Mesenteric fat pad (tissue), 1 donor: ENCODE measurements at regions not wholly inside any gene's neighbourhood (a gene's known extent, or its start where the extent isn't known, plus 50 kb on each side); places are given as distances from the start of the nearest gene placed in this dataset.
"Not testable (repeated sequence)": the region's sequence is repeated elsewhere in the genome, so short reads cannot be mapped to it uniquely, and the experiment has no call there.

Source experiments
- DNase-seq: peaks from one replicate; pipeline ENCODE4 v3.0.0-alpha.2; 2020; ENCODE audit warnings: low spot score
- donor health status: DM: yes; HTN: yes; CAD: no.

DNA sequence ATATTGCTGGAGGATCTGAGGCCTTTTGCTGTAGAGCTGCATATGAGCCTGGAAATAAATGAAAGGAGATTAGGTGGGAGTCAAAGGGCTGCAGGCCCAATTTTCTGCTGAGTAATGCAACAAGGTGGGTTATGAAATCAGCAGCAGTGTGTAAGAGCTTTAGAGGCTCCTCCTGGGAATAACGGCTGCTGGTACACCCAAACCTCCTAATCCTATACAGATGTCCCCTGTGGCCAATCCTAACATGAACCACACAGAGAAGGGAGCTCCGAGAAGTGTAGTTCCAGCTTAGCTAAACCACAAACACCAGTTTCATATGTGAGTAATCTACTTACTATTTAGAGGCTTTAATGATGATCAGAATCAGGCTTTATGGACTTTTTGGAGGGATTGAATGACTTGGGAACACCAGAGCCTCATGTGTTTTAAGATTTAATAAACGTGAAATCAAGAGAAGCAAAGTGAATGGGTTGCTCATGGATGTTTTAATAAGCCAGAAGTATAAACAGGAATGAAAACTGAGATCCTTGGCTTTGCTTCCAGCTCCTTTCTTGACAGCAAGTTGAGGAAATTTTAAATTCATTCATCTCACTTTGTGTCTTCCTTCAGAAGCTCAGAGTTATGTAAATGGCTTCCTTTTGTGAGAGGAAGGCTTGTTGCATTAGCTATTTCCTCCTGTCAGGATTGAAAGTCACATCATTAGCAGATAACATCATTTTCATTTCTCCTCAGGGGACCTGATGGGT is 437.5 kb downstream of the TMEM232 start:
- no peak for DNase-seq

DNA sequence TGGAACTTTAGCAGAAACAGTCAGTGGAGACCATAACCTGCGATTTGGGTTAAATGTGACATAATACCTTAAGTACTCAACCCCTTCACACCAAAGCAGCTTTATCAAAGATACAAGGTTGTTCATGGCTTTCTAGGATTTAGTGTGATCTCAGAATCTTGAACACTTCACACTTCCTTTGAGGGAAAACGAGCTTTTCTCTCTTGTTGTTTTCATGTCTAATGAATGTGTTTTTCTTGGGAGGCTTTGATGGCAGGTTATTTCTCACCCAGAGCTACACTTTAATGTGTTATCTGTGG is 437.0 kb downstream of the TMEM232 start:
- no peak for DNase-seq

DNA sequence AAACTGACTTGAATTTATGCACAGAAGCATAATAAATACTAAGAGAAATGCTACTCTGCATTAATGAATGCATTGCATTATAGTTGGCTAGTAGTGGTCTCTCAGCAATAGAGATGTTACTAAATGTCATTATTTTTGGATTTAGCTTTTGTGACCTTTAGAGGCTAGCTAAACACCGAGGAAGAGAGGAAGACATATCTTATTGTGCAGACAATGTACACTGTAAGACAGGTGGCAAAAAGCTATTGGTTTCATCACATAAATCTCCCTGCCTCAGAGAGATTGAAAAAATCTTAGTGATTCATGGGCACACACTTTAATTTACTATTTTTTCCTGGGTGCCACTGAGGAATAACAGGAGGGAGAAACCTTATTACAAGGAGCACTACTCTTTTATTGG is 435.9 kb downstream of the TMEM232 start:
- DNase-seq: no peak

DNA sequence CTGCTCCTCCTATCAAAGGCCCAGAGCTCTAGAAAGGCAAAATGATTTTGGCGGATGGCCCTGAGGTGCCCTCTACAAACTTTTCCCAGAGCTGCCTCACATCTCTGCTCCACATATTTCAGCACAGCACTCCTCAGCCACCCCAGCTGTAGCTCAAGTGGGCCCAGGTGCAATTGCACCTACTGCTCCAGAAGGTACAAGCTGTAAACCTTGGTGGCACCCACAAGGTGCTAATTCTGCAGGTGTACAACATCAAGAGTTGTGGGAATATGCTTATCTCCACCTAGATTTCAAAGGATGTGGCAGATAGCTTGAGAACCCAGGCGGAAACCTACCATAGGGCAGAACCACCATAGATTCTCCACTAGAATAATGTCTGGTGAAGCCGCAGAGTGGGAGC is 432.2 kb downstream of the TMEM232 start:
- DNase-seq: no peak

DNA sequence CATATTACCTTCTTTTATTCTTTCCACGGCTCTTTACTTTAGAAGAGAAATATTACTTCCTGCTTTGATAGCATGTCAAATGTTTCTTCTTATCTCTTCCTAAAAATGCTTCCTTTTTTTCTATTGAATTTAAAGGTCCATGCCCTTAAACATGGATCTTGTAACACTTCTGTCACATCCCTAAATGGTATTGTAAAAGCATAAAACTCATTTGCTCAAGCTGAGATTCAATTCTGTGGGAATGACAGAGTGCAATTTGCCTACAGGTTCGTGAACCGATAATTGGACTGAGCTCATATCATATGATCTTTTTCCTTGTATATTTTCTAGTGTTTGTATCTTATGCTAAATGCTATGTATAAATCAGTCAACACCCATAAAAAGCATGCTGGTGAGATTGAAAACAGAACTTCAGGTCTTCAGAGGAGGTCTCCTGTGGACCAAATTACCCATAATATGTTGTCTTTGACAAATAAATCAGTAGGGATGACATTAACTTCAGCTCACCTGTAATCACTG is 429.3 kb downstream of the TMEM232 start:
- no peak for DNase-seq

DNA sequence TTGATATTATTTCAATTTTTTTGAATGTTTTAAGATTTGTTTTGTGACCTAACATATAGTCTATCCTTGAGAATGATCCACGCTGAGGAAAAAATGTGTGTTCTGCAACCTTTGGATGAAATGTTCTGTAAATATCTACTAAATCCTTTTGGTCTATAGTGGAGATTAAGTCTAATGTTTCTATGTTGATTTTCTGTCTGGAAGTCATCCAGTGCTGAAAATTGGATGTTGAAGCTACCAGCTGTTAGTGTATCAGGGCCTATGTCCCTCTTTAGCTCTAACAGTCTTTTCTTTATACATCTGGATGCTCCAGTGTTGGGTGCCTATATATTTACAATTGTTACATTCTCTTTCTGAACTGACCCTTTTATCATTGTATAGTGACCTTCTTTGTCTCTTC is 422.3 kb downstream of the TMEM232 start:
- no peak for DNase-seq

DNA sequence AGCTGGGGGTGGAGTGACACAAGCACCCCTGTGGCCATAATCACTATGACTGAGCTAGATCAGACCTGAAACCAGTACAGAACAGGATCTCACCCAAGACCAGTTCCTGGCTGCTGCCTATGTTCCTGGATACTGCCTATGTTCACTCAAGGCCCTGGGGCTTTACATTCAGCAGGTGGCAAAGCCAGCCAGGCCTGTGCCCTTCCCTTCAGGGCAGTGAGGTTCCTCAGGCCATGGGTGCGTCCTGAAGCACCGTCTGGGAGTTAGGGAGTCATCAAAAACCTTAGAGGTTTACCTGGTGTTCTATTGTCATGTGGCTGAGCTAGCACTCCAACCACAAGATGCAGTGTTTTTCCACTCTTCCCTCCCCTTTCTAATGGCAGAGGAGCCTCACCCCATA is 419.8 kb downstream of the TMEM232 start:
- DNase-seq: no peak

DNA sequence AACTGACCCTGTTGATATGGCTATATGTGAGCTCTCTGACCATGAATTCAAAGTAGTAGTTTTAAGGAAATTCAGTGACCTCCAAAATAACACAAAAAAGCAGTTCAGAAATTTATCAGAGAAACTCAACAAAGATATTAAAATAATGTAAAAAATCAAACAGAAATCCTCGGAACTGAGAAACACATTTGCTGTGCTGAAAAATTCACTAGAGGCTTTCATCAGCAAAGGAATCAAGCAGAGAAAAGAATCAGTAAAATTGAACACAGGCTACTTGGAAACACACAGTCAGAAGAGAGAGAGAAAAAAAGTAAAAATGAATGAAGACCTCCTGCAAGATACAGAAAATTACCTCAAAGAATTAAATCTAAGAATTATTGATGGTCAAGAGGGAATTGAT is 417.2 kb downstream of the TMEM232 start:
- DNase-seq: no peak

DNA sequence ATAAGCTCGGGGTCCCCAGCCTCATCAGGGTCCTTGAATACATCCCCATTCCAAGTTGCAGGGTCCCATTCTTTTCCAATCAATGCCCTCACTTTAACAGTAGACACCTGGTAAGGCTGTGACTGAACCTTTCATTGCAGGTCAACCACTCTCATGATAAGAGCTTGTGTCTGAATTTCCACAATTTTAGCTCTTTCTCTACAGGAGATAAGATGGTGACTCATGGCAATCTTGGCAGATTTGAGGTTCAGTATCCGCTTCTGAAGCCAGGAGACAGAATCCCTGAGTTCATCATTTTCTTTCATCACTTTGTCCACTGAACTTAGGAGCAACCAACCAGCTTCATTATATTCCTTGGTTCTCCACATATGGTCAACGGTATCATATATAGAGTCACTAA is 409.9 kb downstream of the TMEM232 start:
- DNase-seq: not testable (repeated sequence)

DNA sequence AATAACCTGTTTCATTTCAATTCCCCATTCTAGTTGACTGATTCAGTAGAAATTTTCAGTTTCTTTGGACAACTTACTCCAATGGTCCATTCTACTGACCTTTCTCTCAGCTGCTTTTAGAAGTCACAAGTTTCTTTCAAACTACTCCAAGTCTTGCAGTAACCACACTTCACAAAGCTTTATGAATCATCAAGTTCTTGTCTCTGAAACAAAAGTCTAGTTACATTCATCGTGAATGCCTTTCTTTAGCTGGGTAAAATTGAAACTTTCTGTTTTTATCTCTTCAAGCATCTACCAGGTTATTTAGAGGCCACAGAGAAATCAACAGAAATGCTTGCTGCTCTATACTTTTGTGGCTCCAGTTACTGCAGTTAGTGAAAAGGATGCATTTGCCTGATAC is 405.4 kb downstream of the TMEM232 start:
- no peak for DNase-seq

DNA sequence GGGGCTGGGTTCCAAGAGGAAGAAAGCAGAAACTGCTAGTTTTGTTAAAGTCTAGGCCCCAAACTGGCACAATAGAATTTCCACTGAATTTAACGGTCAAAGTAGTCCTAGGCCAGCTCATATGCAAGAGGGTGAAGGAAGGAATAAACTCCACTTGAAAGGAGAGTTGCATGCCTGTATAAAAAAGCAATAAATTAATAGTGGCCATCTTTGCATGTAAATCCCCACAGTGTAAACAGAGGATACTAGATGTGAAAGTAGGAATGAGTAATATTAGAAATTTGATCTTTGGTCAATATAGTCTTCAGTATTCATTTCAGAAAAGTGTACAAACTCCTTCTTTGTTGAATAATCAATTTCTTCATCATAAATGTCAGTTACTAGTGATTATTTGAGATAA is 403.1 kb downstream of the TMEM232 start:
- DNase-seq: no peak

DNA sequence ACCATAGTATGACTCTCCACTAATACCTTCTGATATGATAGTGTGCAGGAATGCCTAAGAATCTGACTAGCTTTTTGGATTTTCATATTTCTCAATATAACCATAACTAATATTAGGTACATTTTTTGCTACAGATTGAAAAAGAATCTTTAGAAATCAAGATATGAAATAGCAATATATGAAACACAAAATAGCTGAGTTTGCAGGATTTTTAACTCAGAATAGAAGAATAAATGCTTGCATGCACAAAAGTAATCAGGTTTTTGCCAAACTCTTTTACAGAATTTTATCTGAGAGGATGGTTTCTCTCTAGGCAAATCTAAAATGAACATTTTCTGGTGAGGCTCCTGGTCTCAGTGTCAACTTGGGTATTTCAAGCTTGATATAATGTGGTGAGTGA is 402.6 kb downstream of the TMEM232 start:
- no peak for DNase-seq

DNA sequence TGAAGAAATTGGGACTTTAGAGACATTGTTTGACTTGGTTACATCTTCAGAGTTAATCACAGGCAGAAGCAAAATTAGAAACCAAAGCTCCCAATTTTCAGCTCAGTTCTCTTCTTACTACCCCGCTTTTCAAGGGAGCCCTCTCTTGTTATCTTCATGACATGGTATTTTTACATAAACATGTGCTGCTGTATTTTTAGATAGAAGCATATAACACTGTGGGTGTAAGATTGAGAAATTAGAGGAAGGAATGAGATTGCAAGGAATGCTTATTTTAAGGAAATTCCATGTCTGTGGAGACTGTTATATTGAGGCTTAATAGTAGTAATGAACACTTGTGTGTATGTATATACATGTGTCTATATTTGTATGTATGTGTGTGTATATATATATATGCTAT is 401.6 kb downstream of the TMEM232 start:
- no peak for DNase-seq

DNA sequence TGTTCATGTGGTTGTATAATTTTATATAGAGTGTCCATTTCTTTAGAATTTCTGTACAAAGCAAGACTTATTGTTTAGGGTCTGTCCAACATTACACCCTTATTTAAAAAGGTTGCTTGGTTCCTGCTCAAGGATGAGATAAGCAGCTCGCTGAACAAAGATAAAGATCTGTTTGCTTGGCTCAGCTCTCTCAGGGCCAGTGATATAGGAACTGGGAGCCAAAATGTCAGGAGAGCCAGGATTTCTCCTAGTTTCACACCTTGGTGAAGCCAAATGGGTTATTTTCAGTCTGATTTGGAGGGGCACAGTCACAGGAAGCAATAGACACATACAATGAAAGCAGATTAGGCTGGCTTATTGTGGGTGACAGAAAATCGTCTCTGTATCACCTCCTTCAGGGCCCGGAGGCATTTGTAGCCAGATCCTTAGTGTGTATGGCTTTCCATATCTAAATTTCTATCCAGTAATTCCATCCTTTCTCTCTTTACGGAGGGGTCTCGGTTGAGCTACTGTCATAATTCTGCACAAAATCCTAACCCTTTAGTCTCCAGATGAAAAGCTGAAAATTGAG is 396.4 kb downstream of the TMEM232 start:
- DNase-seq: no peak

DNA sequence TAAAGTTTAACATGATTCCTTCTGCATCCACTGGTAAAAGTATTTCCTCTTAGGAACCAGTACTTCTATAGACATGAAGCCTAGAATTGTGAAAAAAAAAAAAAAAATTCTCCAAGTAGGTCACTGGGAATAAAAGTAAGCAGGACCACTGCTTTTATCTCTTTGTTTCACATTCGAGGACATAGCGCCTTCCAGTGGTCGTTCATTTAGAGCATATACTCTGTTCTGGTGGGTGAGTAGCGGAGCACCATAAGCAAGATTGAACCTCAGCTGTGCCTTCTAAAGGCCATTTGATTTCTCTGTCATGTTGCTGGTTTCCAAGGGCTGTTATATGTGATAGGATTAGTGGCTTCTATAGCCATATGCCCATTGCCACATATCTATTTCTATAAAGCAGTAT is 393.1 kb downstream of the TMEM232 start:
- DNase-seq: no peak

DNA sequence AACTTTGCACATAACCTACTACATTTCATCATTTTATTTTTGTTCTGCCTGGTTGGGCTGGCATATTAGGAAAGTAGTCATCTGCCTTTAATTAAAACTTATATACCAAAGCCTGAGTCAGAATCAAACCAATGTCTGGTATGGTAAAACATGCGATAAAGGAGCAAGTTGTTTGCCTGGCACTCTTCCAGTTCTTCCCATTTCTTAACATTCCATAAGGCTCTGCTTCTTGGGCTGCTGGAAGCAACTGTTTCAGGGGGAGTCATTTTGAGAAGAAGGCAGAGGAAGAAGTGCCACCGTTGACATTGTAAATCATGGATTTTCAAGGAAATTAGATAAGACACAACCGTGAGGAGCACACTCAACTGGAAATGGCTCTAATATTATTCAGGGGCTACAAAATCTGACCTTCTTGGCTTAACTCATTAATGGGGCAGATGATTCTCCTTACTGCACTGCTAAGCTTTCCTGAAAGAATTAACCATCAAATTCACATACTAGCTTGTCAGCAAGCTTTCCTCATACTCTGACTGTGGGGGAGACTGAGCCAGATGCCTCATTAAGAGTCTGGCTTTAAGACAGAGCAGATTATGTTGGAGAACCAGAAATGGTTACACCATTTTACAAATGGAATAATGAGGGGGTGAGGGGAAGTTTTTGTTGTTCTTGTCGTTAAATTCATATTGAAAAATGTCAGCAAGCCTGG is 391.0 kb downstream of the TMEM232 start:
- no peak for DNase-seq

DNA sequence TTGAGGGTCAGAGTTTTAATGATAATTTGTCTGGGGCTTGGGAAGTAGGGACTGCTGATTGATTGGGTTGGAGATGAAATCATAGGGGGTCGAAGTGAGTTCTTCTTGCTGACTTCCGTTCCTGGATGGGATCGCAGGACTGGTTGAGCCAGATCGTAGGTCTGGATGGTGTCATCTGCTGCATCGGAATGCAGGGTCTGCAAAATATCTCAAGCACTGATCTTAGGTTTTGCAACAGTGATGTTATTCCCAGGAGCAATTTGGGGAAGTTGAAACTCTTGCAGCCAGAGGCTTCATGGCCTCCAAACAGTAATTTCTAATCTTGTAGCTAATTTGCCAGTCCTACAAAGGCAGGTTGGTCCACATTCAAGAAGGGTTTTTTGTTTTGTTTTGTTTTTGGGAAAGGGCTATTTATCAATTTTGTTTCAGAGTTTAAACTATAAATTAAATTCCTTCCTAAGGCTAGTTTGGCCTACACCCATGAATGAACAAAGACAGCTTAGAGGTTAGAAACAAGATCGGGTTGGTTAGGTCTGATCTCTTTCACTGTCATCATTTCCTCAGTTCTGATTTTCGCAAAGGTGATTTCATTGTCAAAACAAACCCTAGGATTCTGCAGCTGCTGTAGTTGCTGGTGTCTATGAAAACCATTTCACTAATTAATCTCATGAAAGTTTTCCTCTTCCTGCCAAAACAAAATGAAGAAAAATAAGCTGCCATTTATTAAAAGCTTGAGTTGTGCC is 388.0 kb downstream of the TMEM232 start:
- no peak for DNase-seq

DNA sequence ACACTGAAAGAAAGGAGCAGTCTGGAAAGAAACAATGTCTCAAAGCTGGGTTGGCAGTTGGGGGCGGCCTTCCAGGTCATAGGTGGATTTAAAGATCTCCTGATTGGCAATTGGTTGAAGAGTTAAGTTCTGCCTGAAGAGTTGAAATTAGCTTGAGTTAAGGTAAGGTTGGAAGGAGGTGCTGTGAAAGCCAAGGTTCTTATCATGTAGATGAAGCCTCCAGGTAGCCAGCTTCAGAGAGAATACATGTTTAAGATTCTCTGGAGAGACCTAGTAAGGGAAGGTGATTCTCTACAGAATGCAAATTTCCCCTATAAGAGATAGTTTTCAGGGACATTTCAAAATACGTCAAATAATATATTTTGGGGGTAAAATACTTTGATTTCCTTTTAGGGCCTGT is 387.1 kb downstream of the TMEM232 start:
- DNase-seq: no peak

DNA sequence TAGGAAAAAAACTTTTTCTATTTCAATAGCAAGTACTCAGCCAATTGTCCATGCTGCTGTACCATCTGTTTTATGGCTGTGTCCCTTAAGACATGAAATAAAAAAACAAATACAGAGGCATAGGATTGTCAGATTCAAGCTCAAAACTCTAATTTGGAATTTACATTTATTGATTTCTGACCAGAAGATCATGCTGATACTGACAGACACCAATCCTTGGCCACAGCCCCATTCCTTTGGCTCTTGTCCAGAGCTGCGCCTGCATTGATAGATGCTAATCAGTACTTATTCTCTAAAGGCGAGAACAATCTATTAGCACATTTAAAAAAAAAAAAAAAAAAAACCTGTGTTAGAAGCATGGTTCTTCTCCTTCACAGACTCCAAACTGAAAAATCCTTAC is 384.6 kb downstream of the TMEM232 start:
- no peak for DNase-seq

DNA sequence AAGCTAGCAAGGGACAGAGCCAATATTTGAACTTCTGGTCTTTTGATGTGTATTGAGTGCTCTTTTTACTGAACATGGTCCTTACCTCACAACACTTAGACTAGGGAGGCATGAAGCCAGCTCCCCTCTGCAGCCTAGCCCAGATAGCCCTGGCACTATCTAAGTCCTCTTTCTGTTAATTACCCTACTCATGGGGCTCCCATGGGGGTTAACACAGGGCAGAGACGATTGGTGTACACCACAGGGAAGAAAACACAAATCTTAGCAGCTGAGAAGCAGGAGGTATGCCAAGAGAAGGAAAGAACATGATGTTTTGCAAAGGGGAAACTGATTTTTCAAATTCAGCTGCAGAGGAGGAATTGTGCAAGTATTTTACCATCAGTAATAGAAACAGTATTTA is 383.8 kb downstream of the TMEM232 start:
- no peak for DNase-seq

DNA sequence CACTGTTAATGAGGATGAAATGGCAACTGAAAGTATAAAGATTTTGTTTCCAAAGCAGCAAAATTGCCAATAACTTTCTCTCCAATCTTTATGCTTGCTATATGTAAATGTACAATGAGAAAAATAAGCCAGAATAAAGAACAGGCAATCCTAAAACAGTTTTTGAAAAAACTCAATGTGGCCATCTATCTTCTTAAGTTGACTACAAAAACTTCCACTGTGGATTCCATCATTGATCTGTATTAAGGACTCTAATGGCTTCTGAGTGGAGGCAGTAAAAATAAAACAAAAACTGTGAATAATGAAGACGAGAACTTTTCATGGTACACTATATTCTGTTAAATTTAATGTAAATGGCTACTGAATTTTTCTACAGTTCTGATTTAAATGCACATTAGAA is 382.9 kb downstream of the TMEM232 start:
- no peak for DNase-seq

DNA sequence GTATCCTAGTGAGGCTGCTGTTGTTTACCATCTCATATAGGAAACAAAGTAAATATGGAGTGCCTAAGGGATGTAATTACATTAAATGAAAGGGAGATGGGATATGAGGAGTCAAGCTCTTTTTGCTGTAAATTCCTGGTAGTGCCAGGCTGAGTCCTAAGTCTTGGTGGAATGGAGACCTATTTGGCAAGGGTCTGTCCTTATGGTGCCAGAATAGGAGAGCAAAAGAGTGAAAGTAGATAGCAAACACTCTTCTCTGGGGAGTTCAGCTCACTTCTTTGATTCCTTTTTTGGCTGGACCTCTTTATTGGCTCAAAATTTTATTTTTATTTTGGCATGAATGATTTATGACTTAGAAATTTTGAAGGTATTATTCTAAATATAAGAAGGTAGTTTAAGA is 380.8 kb downstream of the TMEM232 start:
- no peak for DNase-seq
